ENCODE measurements at regions not wholly inside any gene's neighbourhood (a gene's known extent, or its start where the extent isn't known, plus 50 kb on each side); places are given as distances from the start of the nearest gene placed in this dataset.
"Not testable (repeated sequence)": the region's sequence is repeated elsewhere in the genome, so short reads cannot be mapped to it uniquely, and the experiment has no call there.

DNA sequence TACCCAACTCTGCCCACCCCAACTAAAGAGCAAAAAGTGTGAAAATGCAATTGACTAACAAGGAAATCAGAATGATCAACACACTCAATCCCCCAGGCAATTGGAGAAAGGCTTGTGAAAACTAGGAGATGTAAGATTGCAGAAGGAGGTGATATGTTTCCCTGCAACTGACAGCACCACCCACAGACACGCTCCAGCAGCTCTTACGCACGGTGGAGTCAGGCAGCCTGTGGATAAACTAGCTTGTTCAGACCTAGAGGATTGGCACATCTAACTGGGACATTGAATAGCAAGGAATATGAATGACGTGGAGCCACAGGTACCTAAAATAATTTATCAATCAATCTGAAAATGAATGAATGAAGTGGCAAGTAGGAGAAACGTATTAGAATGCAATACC lies 125.7 kb upstream of the MYO3A start:
- DNase-seq (ENCODE audit: low spot score) = no peak

DNA sequence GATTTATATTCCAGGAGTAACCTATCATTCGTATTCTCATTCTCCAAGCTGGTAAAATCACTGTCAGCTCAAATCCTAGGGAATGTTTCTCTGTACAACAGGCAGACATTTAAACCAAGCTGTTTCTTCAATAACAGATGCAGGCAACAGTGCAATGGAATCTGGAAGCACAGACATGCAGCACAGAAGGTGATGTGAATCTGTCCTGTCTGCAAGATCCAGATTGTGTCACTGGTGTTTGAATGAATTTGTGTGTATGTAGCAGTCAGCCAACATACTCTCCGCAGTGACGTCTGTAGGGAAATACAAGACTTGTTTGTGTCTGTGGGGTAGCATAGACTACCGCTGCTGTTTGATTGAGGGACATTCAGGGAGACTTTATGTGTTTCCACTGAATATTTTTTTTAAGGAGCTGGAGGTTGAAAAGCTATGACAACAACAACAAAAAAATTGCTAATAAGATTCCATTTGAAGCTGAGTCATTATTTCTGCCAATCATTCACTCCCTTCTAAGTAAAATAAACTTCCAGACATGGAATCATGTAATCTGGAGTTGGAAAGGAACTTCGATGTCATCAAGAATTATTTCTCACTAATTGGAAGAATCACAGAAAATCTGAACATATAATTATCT lies 122.9 kb upstream of the MYO3A start:
- DNase-seq (ENCODE audit: low spot score) = no peak

DNA sequence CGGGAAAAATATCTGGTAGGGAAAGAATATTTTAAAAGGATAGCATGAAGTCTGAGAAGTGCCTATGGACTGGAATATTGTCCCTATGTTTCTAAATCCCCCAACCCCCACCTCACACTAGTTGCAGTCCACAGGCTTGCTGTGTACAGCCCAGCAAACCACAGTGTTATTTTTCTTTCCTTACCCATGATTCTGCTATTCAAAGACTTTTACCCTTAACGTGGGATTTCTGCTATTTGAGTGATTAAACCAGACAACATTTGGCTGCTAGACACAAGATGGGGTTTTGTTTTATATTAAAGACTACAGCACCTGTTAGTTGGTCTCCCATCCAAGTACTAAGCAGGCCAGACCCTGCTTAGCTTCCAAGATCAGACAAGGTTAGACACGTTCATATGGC lies 120.5 kb upstream of the MYO3A start:
- no peak for DNase-seq (ENCODE audit: low spot score)

DNA sequence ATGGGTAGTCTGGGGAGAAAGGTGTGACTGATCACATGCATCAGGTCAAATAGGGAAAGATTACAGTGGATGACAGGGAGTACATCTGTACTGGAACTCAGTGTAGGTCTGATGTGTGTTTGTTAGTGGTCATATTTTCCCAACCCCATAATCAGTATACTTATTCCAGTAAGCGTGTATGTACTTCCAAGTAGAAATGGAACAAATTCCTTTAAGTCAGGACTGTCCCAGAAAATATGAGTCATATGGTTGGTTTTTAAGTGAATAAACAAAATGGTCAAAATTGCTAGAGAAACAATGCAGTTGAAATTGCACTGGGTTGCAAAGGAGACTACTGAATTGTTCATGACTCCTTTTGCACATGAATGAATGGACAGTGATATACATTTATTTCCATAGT lies 118.8 kb upstream of the MYO3A start:
- no peak for DNase-seq (ENCODE audit: low spot score)

DNA sequence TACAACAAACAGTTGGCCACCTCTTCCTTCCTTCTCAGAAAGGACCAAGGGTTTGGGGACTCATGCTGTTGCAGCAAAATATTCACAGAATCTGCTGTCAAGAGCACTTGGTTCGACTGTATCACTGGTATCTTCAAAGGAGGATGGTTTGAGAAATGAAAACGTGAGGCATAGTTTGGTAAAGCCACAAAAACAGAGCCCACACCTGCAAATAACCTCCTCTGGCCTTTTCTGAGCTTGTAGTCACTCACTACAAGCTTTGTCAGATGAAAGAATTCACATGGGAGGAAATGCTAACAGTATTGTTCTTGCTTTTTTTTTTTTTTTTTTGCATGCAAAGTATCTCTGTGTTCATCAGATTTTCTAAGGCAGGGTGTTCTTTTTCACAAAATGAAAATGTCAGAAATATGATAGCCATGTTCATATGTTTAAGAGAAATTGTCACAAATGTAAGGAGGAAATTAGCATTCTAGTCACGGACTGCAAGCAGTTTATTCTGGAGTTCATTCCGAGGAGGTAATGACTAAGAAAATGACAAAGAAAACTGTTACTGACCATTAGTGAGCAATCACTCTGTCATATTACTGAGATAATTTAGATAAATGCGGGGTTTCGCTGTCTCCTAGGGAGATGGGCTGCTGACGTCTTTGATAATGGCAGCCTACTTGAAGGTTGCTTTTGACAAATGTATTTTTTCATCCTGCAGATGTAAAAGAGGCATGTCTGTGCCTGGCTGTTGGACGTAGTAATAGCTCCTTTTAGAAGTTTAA lies 117.8 kb upstream of the MYO3A start:
- DNase-seq (ENCODE audit: low spot score) = no peak

DNA sequence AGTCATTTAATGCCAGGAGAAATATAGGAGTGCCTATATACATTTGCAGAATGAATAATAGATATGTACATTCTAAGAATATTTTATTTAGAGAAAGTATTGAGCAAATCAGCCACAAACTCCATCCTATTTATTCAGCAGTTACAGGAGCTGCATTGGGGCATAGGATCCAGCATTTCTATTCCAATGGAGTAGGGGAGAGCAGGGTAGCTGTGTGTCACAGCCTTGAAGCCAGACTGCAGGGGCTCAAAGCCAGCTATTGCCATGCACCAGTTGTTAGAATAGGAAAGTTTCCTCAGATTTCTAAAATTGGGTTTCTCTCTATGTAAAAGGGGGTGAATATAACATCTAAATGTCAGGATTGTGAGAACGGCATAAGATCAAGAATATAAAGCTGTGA lies 116.8 kb upstream of the MYO3A start:
- no peak for DNase-seq (ENCODE audit: low spot score)

DNA sequence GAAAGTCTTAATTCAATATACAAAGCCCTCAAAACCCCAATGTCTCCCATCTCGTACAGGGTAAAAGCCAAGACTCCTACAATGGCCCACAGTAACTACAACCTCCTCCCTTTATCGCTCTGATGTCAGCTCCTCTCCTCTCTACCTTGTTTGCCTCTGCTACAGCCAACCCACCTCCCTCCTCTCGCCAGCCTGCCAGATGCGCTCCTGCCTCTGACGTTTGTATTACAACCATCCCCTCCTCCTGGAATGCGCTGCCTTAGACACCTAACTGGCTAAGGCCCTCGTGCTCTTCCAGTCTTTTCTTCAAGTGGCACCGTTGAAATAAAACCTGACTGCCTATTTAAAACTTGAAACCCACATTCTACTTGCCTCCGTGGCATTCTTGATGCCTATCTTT lies 115.3 kb upstream of the MYO3A start:
- DNase-seq (ENCODE audit: low spot score) = peak; percentile 57

DNA sequence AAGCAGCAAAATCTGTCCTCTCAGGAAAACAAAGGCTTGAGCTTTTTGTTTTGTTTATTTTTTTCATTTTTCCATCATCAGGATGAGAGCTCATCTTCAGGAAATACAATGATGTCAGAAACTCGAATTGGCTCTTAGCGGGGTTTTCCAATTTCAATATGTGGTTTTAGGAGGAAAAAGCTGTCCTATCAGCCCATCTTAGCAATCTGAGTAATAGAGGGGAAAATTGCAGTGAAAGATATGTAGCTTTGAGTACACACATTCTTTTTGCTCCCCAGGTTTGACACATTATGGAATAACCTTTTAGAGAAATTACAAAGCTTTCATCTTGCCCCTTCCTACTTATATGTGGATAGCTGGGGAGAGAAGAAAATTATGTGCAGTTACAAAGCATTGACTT lies 113.6 kb upstream of the MYO3A start:
- no peak for DNase-seq (ENCODE audit: low spot score)

DNA sequence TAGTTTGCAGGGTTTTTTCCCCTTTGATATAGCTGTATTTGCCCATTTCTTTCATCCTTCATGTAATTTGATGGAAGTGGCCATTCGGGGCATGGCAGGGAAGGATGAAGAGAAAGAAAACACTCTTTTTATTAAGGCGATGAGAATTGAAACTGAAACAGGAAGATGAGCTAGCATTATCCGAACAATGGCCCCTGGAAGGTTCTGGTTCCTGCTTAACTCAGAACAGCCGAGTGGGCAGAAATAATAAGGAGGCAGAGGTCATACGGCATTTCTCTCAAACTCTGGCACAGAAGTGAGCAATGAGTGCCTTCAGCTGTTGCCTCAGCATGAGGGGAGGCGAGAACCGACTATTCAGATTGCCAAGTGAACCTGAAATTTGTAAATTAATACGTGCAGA lies 113.2 kb upstream of the MYO3A start:
- no peak for DNase-seq (ENCODE audit: low spot score)

DNA sequence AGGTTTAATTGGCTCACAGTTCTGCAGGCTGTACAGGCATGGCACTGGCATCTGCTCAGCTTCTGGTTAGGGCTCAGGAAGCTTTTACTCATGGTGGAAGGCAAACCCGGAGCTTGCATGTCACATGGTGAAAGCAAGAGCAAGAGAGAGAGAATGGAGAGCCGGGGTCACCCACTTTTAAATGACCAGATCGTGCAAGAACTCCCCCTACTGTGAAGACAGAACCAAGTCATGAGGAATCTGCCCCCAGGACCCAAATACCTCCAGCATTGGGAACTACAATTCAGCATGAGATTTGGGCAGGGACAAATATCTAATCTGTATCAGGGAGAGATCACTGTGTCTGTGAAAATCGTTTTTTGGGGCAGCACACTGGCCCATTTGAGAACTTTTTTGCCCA lies 110.0 kb upstream of the MYO3A start:
- DNase-seq (ENCODE audit: low spot score) = no peak

DNA sequence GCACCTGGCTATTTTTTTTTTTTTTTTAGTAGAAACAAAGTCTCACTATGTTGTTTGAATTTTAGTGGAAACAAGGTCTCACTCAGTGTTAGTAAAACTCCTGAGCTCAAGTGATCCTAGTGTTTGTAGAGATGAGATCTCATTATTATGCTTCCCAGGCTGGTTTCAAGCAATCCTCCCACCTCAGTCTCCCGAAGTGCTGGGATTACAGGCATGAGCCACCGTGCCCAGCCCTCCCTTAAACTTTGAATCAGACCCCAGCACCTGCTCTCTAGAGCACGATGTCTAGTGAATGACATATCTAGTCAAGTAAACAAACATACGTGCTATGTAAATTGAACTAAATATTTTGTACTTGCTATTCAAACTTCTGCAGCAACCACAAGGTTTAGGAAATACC lies 105.6 kb upstream of the MYO3A start:
- DNase-seq (ENCODE audit: low spot score) = no peak

DNA sequence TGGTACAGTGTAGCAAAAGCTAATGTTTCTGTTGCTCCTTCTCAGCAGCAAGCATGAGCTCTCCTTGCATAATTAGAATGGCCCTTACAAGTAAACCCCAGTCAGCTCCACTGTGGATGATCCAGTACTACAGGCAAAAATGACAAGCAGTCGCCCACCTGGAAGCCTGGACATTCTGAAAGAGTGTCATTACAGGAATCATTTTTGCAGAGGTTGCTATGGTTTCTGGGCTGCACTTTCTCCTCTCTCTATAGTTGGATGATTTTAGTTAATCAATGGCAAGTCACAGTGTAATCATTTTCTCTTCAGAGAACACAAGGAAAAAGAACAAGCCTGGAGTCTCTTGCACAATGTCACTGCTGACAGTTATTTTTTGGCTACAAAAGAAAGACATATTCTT lies 102.9 kb upstream of the MYO3A start:
- no peak for DNase-seq (ENCODE audit: low spot score)

DNA sequence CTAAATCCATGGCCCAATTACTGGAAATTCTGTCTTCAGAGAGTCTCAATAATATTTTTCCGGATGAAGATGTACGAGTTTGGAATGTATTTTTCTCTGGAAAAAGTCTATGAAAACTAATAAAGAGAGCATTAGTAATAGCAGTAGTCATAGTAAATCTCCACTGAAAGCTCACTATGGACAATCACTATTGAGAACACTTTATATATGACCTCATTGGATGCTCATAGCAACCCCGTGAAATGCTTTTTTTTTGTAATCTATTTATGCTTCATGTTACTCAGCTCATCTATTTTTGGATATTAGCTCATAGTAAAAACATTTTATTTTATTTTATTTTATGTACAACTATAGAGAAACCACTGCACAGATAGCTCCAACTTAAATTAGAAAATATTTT lies 94.3 kb upstream of the MYO3A start:
- no peak for DNase-seq (ENCODE audit: low spot score)

DNA sequence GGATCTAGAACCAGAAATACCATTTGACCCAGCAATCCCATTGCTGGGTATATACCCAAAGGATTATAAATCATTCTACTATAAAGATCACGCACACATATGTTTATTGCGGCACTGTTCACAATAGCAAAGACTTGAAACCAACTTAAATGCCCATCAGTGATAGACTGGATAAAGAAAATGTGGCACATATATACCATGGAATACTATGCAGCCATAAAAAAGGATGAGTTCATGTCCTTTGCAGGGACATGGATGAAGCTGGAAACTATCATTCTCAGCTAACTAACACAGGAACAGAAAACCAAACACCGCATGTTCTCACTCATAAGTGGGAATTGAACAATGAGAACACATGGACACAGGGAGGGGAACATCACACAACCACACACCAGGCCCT lies 93.2 kb upstream of the MYO3A start:
- not testable (repeated sequence) for DNase-seq (ENCODE audit: low spot score)

DNA sequence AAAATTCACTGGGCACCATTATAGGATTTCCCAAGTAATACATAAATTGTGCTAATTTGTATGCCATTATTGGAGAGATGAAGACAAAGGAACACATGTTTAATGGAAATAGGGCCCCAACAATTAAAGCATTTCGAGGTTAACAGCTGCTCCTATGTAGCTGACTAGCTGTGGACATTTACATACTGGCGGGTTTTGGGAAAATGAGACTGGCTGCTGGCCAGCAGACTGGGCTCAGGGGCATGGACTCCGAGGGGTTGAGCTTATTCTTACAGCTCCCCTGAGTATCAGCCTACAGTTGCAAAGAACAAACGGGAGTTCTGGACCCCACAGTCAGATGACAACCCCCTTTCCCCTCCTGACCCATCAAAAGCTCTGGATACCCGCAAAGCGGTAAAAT lies 91.9 kb upstream of the MYO3A start:
- no peak for DNase-seq (ENCODE audit: low spot score)

DNA sequence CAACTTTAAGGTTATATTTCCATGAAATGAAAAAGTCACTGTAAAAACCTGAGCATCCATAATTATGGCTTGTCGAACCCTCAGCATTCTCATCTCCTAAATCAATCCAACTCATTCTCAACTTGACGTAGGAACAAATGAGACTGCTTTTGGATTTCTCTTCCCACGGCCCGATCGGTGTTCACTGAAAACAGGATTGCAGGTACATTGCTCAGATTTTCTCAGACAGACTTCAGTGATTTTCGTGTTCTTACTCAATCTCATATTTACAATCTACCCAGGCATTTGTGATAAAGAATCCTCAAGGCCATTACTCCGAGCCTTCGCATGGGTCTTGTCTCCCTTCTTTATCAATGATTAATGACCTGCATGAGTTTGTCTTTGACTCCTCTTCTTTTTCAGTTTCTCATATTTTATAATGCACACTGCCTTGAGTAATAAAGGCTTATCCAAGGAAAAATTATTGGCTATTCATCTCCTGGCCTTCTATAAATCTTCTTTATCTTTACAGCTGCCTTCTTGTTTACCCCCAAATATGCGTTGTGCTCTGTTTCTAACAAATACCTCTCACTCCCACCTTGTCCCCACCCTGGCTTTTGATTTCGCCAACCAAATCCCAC lies 90.4 kb upstream of the MYO3A start:
- no peak for DNase-seq (ENCODE audit: low spot score)

DNA sequence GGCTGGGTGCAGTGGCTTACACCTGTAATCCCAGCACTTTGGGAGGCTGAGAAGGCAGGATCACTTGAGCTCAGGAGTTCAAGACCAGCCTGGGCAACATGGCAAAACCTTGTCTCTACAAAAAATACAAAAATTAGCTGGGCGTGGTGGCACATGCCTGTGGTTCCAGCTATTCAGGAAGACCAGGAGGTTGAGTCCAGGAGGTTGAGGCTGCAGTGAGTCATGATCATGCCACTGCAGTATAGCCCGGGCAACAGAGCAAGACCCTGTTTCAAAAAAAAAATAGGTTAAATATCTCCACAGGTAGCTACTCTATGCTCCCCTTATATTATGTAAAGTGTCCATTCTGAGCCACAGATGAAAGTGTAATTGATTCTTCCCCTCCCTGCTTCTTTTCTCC lies 89.3 kb upstream of the MYO3A start:
- not testable (repeated sequence) for DNase-seq (ENCODE audit: low spot score)

DNA sequence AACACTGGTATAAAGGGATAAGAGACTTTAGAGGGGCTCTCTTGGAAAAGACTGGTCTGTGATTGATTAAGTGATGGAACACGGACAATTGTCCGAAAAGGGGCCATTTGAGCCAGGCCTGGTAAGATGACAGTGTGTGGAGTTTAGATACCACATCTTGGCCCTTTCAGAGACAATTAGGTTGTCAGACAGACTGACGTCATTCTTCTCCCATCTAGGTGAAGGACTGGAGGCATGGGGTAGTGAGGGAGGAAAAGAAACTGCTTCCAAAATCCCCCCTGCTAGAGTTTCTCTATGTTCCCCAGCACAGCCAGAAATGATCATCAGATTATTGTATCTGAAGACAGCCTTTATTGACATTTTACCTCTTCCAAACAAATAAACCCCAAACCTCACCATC lies 84.8 kb upstream of the MYO3A start:
- DNase-seq (ENCODE audit: low spot score) = no peak

DNA sequence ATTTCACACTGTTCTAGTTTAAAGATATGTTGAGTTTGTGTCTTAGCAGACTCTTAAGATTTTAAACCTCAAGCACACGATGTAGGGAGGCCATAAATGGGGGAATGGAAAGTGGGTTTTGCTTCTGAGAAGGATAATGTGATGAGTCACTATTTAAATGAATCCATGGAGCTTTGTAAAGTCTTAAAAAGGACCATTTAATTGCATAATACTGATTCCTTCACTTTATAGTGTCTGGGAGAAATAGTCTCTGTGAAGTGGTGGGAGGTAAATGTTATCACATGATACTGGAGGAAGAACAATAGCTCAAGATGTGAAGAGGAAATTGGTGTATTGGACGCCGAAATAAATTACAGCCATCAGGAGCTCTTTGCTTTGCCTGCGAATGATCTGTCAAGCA lies 84.0 kb upstream of the MYO3A start:
- DNase-seq (ENCODE audit: low spot score) = no peak

DNA sequence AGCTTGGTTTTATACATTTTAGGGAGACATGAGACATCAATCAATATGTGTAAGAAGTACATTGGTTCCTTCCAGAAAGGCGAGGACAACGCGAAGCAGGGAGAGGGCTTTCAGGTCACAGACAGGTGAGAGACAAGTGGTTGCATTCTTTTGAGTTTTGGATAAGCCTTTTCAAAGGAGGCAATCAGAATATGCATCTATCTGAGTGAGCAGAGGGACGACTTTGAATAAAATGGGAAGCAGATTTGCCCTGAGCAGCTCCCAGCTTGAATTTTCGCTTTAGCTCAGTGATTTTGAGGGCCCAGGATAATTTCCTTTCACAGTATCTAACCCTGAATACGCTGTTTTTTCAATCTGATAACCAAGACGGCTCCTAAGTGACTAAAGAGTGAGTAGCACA lies 82.5 kb upstream of the MYO3A start:
- no peak for DNase-seq (ENCODE audit: low spot score)

DNA sequence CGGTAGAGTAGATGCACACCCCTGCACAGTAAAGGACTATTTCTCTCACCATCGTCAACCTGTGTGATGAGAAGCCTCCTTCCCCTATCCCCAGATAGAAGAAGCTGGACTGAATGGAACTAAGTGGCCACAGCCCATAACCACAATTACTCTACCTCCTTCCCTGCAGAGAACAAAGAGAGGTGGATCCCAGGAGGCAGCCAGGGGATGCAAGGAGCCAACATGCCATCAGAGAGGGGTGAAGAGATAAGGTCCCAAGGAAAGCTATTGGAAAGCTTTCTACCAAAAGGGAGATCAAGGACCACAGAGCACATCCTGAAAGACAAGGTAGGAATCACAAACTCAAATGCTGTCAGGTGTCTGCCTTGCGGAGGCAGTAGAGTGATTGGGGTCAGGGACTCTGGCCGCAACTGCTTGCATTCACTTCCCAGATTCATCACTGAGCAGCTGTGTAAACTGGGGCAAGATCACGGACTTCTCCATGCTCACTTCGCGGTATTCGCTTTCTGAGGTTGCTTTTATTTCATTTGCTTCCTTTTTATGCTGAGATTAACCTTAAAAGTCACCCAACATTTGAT lies 81.6 kb upstream of the MYO3A start:
- peak; percentile 7 for DNase-seq (ENCODE audit: low spot score)

DNA sequence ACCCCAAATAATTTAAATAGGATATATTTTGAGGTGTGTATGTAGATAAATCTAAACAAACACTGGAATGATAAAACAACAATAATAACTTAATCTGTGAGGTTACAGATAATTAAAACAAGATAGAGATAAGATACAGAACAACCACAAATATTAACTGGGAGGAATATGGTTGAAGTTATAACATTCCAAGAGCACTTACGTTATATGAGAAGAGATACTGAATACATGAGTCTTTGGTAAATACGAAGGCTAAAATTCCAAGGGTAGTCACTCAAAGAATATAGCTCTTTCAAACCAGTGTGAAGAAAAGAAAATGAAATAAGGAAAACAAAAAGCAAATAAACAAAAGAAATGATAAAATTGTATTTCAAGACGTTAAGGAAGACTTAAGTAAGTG lies 76.0 kb upstream of the MYO3A start:
- DNase-seq (ENCODE audit: low spot score) = no peak

DNA sequence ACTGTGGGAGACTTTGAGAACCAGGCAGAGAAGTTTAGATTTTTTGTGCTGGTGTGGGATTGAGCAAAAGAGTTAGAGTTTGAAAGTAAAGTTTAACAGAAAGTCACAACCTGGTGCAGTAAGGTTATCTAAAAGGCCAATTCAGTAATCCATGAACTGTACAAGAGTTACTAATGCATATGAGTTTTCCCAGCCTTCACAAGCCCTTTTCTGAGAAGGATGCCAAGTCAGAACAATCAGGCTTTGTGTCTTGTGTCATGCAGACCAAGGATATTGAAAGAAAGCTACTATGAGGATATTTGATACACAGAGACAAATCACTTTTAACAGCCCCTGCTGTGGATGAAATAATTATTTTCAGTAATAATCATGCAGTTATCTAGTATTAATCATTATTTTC lies 68.8 kb upstream of the MYO3A start:
- DNase-seq (ENCODE audit: low spot score) = no peak
